ENCODE measurements at regions not wholly inside any gene's neighbourhood (a gene's known extent, or its start where the extent isn't known, plus 50 kb on each side); places are given as distances from the start of the nearest gene placed in this dataset.

- H3K4me3 ChIP-seq = no peak overlapping the region
- H3K9me3 ChIP-seq = no peaks in the 10 kb centered on the region
- H3K4me1 ChIP-seq = no peaks in the 10 kb centered on the region
- peaks cover 27% of the 10 kb centered on the region for H3K27me3 ChIP-seq
- no peaks in the 10 kb centered on the region for H3K36me3 ChIP-seq
- H3K27ac ChIP-seq = no peak overlapping the region
- 100% methylated on average over 1 of the region's 1 CpG for WGBS
- no peak for DNase-seq (ENCODE audit: low spot score in 2 of 2)
- TF ChIP-seq CTCF (IDR thresholded peaks at IDR 0.05) (no peak), EP300 (IDR thresholded peaks at IDR 0.05) (no peak), POLR2AphosphoS5 (IDR thresholded peaks at IDR 0.05) (no peak), POLR2A (IDR thresholded peaks at IDR 0.05) (no peak)
Observed at GRCh38 chr1:37305108-37305507, 169.3 kb upstream of the ZC3H12A start.

GRCh38 chr1:37305841-37306240 lies 168.5 kb upstream of the ZC3H12A start:
- TF ChIP-seq POLR2A (IDR thresholded peaks at IDR 0.05) (no peak), CTCF (IDR thresholded peaks at IDR 0.05) (no peak), POLR2AphosphoS5 (IDR thresholded peaks at IDR 0.05) (no peak), EP300 (IDR thresholded peaks at IDR 0.05) (no peak)
- Histone ChIP-seq H3K36me3 (no peaks in the 10 kb centered on the region), H3K4me3 (no peak overlapping the region), H3K27ac (no peak overlapping the region), H3K27me3 (peaks cover 26% of the 10 kb centered on the region), H3K4me1 (no peaks in the 10 kb centered on the region), H3K9me3 (no peaks in the 10 kb centered on the region)
- no peak for DNase-seq (ENCODE audit: low spot score in 2 of 2)
- 50% methylated on average over 7 of the region's 7 CpGs for WGBS

GRCh38 chr1:37306461-37306860 lies 167.9 kb upstream of the ZC3H12A start:
- 68% methylated on average over 4 of the region's 4 CpGs for WGBS
- TF ChIP-seq EP300 (IDR thresholded peaks at IDR 0.05) (no peak), POLR2AphosphoS5 (IDR thresholded peaks at IDR 0.05) (no peak), POLR2A (IDR thresholded peaks at IDR 0.05) (no peak), CTCF (IDR thresholded peaks at IDR 0.05) (no peak)
- Histone ChIP-seq H3K36me3 (no peaks in the 10 kb centered on the region), H3K4me3 (no peak overlapping the region), H3K27ac (no peak overlapping the region), H3K4me1 (no peaks in the 10 kb centered on the region), H3K9me3 (no peaks in the 10 kb centered on the region), H3K27me3 (peaks cover 26% of the 10 kb centered on the region)
- DNase-seq (ENCODE audit: low spot score in 2 of 2) = no peak

- Histone ChIP-seq H3K36me3 (no peaks in the 10 kb centered on the region), H3K27me3 (peaks cover 27% of the 10 kb centered on the region), H3K4me1 (no peaks in the 10 kb centered on the region), H3K9me3 (no peaks in the 10 kb centered on the region), H3K27ac (no peak overlapping the region), H3K4me3 (no peak overlapping the region)
- TF ChIP-seq POLR2A (IDR thresholded peaks at IDR 0.05) (no peak), POLR2AphosphoS5 (IDR thresholded peaks at IDR 0.05) (no peak), CTCF (IDR thresholded peaks at IDR 0.05) (no peak), EP300 (IDR thresholded peaks at IDR 0.05) (no peak)
- WGBS = 84% methylated on average over 11 of the region's 11 CpGs
- no peak for DNase-seq (ENCODE audit: low spot score in 2 of 2)
Observed at GRCh38 chr1:37306871-37307270, 167.5 kb upstream of the ZC3H12A start.

- Histone ChIP-seq H3K27me3 (peaks cover 33% of the 10 kb centered on the region), H3K4me1 (no peaks in the 10 kb centered on the region), H3K9me3 (no peaks in the 10 kb centered on the region), H3K27ac (no peak overlapping the region), H3K4me3 (no peak overlapping the region), H3K36me3 (no peaks in the 10 kb centered on the region)
- no peak for DNase-seq (ENCODE audit: low spot score in 2 of 2)
- TF ChIP-seq EP300 (IDR thresholded peaks at IDR 0.05) (no peak), CTCF (IDR thresholded peaks at IDR 0.05) (no peak), POLR2A (IDR thresholded peaks at IDR 0.05) (no peak), POLR2AphosphoS5 (IDR thresholded peaks at IDR 0.05) (no peak)
- WGBS = 77% methylated on average over 24 of the region's 25 CpGs
Observed at GRCh38 chr1:37308031-37308960, 166.1 kb upstream of the ZC3H12A start.
